ENCODE measurements at regions not wholly inside any gene's neighbourhood (a gene's known extent, or its start where the extent isn't known, plus 50 kb on each side); places are given as distances from the start of the nearest gene placed in this dataset.

GRCh38 chr2:58671675-58672074 lies 430.6 kb upstream of the FANCL start:
- TF ChIP-seq CTCF (IDR thresholded peaks at IDR 0.05; ENCODE audit: insufficient read depth, low read length, poor library complexity, severe bottlenecking) (no peak), EZH2phosphoT487 (conservative IDR thresholded peaks at IDR 0.05; ENCODE audit: low read length) (no peak)
